GM18868 (cell line): ENCODE measurements at regions not wholly inside any gene's neighbourhood (a gene's known extent, or its start where the extent isn't known, plus 50 kb on each side); places are given as distances from the start of the nearest gene placed in this dataset.
A peak's percentile ranks its signal among the peaks of the same experiment; 100 is the strongest.

Experiments used
- ATAC-seq: cut with Tn5 transposase; IDR thresholded peaks from one replicate; pipeline ENCODE4 v1.9.1; 2021; ENCODE audit warnings: mild to moderate bottlenecking, moderate library complexity; ENCODE audit not compliant: unreplicated experiment

DNA sequence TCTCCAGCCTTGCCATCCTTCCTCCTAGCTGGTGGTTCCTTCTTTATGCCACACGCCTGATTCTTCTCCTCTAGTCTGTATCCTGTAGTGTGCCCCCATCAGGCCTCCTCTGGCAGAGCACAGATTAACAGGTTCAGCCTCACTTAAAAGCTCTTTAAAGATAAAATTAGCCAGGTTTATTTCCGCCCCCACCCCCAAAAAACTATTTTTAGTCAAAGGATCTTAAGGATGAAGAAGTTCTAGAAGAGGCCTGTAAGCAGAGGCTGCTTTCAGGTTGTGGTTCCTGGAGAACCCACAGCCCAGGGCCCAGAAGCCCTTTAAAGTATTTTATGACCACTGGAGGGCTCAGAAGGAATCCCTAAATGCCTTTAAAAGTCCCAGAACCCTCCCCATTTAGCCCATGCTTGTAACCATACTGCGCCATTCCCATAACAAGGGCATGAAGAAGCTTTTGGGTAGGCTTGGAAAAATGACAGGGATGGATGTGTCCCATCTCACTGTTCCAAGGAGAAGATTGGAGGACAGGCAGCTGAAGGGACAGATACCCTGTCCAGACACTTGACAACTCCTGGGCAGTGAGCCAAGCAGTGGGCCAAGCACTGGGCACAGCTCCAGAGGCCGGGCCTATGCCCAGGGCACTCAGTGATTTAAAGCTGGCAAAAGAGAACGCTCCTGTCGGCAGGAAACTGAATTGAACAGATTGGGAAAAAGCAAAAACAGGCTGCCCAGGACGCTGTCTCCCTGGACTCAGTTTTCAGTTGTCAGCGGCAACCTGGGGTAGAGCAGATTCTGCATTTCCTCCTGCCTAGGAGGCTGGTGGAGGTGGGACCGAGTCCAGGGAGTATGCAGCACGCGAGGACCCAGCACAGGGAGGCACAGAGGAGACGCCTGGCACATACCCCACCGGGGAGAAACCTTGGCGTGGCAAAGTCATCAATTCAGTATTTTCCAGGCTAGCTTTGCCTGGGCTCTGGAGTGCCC lies 106.3 kb upstream of the SSBP2 start:
- no peak for ATAC-seq

DNA sequence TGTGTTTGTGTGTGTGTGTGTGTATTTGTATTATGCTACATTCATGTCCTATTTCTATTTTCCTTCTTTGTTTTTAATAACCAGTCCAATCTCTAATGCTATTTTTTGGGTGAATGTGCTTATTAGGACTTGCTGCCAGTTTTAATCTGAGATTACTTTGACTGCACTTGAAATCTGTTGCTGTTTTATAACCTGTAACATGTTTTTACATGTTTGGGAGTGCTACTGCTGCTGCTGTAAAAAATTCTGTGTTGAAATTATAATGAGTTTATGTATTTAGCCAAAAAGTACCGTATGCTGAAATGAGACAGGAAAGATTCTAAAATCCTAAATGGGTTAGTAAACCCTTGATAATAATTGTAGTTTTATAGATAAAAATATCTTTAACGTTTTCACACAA lies 104.7 kb upstream of the SSBP2 start:
- ATAC-seq = no peak

DNA sequence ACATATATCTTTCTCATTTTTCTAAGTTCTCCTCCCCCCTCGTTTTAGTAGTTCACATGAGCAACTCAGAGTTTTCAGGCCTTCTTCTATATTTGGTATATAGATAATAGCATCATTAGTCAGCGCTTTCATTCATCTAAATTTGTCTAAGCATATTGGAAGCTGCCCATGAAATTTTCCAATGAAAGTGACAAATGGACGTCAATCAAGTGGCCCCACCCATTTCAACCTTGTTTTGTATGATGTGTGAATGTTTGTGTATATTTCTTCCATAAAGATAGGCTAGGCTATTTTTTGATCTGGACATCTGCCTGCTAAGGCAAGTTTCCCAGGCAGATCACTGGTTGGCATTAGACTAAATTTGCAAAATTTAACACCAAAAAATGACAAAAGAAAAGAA lies 104.0 kb upstream of the SSBP2 start:
- ATAC-seq = no peak

DNA sequence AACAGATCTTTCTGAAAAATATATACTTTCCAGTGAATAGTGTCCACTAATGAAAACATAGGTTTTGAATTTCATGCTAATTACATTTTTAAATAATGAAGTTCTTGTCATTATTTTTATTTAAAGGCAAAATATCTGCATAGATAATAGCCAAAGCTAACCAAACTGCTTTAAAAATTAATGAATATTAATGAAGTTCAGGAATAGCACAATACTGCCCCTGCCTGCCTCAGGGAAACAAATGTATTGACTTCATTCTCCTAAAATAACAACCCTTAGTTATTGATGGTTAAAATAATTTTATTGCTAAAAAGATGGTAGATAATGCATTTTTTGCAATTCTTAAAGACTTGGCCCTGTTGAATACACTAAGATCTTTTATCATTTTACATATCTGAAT lies 103.6 kb upstream of the SSBP2 start:
- ATAC-seq = no peak

DNA sequence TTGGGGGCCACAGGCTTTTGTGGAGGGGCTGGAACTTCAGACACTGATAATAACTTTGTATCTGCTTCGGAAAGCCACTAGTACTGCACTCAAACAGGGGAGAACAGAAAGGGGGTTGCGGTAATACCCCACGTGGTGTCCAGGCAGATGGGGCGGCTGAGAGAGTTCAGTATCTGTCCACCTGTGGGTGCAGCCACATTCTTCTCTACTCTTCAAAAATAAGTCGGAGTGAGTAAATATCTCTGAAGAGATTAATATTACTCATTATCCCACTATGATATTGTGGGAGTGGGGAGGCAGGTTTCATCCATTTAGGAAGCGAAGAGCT lies 102.1 kb upstream of the SSBP2 start:
- ATAC-seq = no peak

DNA sequence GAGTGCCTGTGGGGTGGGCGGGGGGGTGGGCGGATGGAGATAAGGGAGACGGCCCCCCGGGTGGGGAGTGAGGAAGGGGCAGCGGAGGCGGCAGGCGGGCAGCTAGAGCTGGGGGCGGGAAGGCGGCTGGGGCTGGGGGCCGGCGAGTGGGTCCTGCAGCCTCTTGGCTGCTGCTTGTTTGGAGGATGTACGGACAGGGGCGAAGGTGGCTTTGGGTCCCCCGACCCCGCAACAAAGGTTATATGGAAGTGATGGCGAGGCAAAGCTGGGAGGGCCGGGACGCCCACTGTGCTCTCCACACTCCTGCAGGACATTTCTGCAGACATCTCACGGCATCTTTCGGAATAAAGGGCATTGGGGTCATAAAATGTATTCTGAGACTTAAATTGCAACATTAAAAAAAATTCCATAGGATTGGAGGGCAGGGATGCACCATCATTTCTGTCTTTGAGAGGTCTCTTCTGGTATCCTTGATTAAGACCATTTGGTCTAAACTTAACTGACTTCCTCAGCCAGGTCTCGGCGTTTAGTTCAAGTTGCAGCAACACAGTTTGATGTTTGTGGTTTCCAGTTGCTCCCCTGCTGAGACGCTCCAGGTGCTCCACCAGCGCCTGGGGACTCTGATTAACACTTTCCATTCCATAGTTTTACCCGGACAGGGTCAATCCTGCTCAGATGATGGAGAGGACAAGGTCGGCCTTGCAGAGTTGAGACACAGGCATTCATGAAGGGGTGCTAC lies 101.6 kb upstream of the SSBP2 start:
- ATAC-seq = no peak

DNA sequence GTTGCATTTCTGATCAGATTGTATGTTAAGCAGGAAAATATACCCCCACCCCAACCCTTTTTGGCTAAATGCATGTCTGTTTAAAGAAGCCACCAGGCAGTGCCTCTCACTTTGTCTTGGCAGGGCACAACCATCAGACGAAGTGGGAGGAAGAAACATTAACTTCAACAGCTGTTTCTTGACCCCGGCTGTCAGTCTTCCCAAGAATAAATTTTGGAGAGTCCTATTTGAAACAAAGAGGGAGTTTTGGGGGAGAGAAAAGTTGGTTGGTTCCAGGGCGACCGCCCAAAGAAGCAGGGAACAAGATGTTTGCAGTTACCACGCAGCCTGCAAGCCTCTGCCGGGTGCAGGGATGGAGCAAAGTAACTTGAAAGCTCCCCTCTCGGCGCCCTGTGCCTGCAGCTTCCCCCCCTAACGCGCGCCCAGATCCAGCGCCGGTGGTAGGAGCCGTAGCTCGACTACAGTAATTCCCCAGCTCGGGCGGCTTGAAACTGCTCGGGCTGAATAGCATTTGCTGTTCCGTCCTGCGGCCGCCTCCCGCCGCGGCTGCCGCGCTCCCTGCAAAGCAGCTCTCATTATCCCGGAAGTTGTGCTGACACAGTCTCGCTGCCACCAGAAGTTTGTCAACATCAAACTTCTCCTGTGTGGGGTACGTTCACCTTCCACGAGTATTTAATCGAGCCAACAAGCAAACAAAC lies 100.7 kb upstream of the SSBP2 start:
- ATAC-seq = peak; percentile 84

DNA sequence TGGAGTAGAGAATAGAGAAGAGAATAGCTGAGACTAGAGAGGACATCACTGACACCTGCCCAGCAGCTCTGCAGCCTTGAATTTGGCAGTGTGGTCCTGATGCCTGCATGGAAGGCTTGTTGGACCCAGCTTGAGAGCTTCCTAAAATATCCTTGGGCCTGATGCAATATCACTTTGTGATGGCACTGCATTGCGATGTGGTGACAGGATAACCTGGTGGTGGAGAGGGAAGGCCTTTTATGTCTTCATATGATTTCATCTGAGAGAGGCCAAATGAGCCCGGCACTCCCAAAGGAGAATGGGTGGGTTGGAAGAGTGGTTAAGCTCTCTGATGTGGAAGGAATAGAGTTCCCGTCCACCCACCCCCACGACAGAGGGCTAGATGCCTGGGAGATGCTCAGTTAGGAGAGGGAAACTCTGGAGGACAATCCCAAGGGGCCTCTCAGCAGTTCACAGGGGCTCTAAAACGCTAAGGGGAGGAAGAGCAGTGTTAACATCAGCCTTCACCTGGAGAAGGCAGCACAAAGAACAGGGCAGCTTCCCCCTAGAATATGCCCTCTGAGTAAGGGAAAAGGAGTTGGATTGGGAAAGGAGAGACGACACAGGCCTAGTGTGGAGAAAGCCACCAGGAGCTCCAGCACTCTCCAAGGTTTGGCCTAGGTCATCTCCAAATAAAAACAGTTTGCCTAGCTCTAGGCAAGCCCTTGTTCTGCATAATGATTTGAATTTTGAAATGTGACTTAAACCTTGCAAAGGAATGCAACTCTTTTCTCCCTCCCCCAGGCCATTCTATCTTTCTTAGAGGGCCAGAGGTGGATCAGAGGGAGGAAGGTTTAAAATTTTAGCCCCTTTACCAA lies 99.8 kb upstream of the SSBP2 start:
- ATAC-seq = no peak

DNA sequence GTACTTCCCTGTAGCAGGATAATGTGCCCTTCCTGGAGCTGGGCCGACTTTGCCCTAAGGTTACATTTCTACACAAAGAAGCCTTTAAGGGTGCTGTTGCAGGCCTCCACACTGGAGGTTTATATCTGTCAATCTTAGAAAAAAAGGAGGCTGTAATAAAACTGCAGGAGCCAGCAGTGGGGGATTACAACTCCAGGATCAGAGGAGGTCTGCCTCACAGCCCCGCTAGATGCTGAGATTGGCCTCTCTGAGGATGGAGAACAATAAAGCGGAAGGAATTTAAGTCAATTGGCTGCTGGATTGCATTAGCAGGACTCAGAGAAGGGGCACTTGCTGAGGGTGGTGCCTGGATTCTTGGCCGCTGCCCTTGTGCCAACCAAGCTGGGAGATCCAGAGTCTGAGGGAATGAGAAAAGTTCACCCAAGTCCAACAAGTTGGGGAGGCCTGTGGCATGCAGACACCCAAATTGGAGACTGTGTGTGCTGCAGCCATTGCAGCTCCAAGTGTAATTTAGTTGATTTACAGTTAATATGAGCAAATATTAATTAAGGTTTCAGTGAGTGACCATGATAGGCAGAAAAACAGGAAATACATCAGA lies 99.0 kb upstream of the SSBP2 start:
- ATAC-seq = no peak

DNA sequence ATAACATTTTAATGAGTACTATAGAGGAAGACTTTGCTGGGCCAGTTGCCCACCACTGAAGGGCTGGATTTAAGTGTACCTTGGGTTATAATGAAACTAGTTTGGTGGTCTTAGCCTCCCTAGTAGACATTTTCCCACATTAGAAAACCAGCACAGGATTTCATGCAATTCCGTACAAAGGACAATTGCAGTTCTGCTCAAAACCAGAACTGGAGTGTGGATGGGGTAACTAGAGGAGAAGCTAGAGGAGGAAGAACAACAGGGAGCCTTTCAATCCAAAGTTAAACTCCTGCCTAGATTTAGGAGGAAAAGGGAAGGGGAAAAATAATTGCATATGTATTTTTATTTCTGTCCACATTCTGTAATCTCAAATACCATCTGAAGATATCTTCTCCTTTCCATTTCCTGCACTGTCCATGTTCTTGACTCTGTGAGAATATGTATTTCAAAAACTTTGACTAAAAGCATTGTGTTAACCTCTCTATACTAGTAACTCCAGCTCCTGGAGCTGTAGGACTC lies 97.5 kb upstream of the SSBP2 start:
- ATAC-seq = no peak

DNA sequence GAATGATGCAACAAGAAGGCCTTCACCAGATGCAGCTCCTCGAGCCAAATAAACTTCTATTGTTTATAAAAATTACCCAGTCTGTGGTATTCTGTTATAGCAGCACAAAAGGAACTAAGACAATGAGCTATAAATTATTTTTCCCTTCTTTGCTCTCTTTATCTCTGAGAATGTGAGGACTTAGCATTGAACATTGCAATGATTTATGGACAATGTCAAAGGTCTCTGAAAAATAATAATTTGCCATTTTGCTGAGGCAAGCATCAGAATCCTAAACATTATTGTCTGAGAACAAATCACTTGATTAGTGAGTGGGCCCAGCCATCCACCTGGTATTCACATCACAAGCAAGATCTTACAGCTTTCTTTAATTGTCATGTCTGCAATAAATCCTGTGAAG lies 95.4 kb upstream of the SSBP2 start:
- no peak for ATAC-seq

DNA sequence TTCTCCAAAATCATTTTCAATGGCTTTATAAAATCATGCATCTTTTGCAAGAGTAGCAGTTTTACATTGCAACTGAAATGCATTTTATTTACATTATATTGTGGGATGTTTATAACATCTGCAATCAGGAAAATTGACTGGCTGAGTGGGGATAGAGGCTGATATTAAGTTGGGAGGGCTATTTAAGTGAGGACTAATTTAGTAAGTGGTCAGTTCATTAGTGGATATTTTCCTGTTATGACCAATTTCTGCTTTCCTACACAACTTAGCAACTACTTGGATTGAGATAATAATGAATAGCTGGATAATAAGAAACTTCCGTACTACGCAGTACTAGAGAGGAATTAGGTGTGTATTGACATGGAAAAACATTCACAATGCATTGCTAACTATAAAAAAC lies 92.9 kb upstream of the SSBP2 start:
- no peak for ATAC-seq

DNA sequence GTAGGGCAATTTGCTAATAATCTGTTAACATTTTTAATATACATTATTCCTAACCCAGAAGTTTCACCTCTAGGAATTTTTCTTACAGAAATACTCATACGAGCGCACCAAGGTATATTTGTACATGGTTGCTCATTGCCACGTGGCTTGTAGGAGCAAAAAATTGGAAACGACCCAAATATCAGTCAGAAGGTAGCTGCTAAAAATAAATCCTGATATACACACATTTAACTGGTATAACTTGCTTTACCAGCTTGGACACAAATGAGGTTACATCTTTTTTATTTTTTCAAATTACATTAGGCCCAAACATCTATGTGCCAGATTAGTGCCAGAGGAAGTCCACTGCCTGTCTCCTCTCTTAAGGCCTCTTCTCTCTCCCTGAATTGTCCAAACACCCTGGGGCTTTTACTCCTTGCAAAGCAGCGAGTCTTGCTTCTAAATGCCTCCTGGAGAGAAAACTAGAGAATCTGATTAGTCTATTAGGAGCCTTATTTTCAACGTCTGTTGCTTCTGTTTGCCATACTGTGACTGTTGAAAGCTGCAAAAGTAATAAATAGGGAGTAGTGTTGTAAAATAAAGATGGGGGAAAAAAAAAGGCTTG lies 92.0 kb upstream of the SSBP2 start:
- no peak for ATAC-seq

DNA sequence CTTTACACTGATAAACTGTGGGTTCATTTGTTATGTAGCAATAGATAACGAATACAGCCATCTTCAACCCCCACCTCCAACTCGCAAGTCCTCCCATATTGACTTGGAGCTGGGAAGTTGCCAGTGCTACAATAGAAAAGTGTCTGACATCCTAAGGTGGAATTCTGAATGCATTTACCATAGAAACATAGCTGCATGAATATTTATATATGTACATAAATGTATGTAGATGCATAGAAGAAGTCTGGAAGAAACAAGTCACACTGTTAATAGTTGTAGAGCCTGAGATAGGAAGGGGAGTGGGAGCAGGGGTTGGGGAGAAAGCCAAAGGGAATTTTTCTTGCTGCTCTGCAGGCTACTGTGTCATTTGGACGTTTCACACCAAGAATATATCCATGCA lies 88.1 kb upstream of the SSBP2 start:
- no peak for ATAC-seq

DNA sequence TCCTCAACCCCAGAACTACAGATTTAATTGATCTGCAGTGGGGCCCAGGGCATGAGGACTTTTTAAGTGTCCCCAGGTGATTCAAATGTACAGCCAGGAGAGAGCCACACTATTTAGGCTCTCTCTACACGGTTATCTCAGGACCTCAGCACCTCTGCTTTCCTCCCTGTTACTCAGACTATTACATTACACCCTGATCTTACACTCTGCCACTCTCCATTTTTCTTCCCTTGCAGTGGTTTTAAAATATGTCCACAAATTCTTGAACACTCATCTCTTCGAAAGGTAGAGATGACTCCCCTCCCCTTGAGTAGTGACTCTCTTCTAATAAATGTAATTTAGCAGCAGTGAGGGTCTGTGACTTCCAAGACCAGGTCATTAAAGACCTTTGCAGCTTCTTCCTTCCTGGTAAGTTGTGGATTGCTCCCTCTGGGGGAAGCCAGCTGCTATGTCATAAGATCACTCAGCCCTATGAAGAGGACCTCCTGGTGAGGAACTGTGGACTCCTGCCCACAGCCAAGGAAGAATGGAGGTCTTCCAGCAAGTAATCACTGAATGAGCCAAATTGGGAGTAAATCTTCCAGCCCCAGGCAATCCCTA lies 87.5 kb upstream of the SSBP2 start:
- ATAC-seq = peak; percentile 69

DNA sequence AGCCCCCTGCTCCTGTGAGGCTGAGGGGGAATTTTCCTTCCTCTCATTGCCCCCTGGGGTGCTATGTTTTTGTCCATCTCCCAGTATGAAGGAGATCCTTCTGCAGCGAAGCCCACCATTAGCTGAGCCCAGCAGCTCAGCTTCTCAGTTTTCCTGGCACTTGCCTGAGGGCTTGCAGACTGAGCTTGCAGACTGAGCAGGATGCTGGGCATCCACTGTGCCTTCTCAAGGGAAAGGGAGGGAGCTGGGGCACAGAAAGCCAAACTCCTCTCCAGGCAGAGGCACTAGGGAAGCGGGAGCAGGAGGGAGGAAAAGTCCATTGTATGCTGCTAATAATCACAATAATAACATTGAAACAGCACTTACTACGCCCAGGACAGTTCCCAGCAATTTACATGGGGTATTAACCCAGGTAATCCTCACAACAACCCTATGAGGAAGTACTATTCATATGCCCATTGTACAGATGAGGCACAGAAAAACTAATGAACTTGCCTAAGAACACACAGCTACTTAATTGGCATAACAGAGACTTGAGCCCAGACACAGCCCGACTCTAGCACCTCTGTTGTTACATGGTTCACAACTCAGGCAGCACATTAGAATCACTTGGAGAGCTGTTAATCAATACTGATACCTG lies 86.9 kb upstream of the SSBP2 start:
- ATAC-seq = no peak

DNA sequence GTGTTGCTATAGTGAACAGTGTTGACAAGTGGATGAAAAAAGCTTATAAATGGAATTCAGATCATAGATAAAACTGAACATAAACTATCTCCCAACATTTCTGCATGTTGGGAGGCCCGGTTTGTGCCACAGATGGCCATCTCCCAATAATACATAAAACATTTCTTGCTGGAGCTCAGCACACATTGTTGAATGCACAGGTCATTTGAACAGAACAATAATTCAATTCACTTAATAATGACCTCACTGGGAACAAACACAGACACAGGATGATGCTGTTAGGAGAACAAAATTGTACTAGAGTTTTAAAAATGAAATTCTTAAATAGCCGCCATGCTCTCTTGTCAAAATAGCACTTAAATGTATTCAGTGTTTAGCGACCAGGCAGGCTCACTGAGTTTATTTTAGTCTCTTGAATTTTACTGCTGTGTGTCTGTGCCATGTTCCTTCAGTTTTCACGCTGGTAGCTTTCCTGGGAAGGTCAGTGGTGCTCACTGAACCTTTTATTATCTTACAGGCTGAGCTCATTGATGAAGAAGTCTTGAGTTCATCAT lies 85.0 kb upstream of the SSBP2 start:
- ATAC-seq = no peak

DNA sequence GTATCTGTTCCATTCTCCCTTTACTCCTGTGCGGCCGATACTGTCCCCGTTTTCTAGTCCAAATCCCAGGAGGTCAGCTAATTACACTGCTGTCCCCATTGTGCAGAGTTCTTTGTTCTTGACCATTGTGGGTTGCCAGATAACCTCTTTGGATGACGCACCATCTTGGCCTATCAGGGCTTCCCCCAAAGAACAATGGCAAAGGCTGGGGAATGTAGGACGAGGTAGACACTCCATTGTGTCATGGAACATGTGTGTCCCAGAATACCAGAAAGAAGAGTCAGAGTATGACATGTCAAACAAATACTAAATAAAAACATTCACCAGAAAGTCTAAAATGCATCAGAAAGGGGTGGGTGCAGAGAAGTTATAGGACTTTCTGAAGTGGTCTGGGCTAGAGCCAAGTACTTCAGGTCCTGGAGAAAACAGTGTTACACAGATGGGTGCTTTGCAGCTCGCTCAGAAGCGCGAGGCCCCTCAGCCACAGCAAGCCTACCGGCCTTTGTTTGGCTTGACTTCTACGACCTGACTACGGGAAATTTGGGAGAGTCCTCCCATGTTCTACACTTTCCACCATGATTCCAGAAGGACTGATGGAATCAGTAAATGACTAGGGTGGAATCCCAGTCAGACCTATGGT lies 83.2 kb upstream of the SSBP2 start:
- ATAC-seq = no peak
